ENCODE measurements at regions not wholly inside any gene's neighbourhood (a gene's known extent, or its start where the extent isn't known, plus 50 kb on each side); places are given as distances from the start of the nearest gene placed in this dataset.

DNA sequence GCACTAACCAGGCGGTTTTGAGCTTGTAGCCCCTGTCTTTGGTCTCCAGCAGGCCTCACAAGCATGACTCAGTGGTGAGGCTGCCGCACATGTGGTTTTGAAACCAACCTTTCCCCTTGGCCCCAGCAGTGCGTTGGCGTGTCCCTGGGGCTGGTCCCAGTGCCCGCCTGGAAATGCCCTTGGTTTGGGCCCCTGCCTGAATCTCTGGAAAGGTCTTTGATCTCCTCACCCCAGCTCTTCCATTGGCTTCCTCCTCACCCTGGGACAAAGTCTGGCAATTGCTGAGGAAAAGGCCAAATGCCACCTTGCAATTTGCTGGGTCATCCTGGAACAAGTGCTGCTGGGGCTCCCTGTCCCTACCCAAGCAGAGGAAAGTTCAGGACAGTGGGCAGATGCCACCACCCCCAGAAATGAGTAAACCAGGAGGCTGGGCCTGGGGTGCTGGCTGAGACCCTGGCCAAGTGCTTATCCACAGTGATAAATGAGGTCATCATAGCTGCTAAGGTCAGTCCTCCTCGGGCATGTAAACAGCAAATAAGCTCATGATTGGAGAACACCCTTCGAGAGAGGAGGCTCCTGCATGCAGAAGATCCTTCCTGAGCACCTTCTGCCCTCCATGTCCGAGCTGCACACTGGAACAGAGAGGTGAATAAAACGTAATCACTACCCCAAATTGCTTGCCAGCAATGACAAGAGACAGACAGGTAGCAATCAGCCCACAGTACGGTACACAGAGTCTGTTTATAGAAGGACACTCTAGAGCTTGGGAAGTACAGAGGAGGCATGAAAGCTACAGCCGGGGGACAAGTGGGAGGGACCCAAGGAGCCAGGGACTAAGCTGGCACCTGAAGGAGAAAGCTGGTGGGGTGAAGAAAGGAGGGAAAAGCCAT, 98.9 kb upstream of the CPEB4 start (continued):
- TF ChIP-seq, protein P1, sequence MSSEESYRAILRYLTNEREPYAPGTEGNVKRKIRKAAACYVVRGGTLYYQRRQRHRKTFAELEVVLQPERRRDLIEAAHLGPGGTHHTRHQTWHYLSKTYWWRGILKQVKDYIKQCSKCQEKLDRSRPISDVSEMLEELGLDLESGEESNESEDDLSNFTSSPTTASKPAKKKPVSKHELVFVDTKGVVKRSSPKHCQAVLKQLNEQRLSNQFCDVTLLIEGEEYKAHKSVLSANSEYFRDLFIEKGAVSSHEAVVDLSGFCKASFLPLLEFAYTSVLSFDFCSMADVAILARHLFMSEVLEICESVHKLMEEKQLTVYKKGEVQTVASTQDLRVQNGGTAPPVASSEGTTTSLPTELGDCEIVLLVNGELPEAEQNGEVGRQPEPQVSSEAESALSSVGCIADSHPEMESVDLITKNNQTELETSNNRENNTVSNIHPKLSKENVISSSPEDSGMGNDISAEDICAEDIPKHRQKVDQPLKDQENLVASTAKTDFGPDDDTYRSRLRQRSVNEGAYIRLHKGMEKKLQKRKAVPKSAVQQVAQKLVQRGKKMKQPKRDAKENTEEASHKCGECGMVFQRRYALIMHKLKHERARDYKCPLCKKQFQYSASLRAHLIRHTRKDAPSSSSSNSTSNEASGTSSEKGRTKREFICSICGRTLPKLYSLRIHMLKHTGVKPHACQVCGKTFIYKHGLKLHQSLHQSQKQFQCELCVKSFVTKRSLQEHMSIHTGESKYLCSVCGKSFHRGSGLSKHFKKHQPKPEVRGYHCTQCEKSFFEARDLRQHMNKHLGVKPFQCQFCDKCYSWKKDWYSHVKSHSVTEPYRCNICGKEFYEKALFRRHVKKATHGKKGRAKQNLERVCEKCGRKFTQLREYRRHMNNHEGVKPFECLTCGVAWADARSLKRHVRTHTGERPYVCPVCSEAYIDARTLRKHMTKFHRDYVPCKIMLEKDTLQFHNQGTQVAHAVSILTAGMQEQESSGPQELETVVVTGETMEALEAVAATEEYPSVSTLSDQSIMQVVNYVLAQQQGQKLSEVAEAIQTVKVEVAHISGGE (CRISPR knock-in tag; IDR thresholded peaks at IDR 0.05): no peak
- TF ChIP-seq, protein P2, sequence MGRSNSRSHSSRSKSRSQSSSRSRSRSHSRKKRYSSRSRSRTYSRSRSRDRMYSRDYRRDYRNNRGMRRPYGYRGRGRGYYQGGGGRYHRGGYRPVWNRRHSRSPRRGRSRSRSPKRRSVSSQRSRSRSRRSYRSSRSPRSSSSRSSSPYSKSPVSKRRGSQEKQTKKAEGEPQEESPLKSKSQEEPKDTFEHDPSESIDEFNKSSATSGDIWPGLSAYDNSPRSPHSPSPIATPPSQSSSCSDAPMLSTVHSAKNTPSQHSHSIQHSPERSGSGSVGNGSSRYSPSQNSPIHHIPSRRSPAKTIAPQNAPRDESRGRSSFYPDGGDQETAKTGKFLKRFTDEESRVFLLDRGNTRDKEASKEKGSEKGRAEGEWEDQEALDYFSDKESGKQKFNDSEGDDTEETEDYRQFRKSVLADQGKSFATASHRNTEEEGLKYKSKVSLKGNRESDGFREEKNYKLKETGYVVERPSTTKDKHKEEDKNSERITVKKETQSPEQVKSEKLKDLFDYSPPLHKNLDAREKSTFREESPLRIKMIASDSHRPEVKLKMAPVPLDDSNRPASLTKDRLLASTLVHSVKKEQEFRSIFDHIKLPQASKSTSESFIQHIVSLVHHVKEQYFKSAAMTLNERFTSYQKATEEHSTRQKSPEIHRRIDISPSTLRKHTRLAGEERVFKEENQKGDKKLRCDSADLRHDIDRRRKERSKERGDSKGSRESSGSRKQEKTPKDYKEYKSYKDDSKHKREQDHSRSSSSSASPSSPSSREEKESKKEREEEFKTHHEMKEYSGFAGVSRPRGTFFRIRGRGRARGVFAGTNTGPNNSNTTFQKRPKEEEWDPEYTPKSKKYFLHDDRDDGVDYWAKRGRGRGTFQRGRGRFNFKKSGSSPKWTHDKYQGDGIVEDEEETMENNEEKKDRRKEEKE (IDR thresholded peaks at IDR 0.05; ENCODE audit: borderline replicate concordance in 1 of 2, control insufficient read depth in 1 of 2, low read depth in 2 of 2, low read length in 1 of 2): no peak
- no peak for TF ChIP-seq HSF4 (CRISPR knock-in tag; IDR thresholded peaks at IDR 0.05; ENCODE audit: borderline replicate concordance)
- TF ChIP-seq, protein P3, sequence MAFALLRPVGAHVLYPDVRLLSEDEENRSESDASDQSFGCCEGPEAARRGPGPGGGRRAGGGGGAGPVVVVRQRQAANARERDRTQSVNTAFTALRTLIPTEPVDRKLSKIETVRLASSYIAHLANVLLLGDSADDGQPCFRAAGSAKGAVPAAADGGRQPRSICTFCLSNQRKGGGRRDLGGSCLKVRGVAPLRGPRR (CRISPR knock-in tag; IDR thresholded peaks at IDR 0.05): no peak
- TF ChIP-seq HEY1 (CRISPR knock-in tag; IDR thresholded peaks at IDR 0.05; ENCODE audit: borderline replicate concordance): no peak
- no peak for TF ChIP-seq TGIF2 (CRISPR knock-in tag; IDR thresholded peaks at IDR 0.05)
- TF ChIP-seq, protein P4, sequence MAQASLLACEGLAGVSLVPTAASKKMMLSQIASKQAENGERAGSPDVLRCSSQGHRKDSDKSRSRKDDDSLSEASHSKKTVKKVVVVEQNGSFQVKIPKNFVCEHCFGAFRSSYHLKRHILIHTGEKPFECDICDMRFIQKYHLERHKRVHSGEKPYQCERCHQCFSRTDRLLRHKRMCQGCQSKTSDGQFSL (CRISPR knock-in tag; IDR thresholded peaks at IDR 0.05): no peak
- TF ChIP-seq, protein P4 (tag; IDR thresholded peaks at IDR 0.05): no peak
- TF ChIP-seq HMG20B (CRISPR knock-in tag; IDR thresholded peaks at IDR 0.05): no peak
- no peak for TF ChIP-seq ZFP30 (CRISPR knock-in tag; IDR thresholded peaks at IDR 0.05; ENCODE audit: borderline replicate concordance)
- TF ChIP-seq CHD1 (IDR thresholded peaks at IDR 0.05; ENCODE audit: low read length): no peak
- TF ChIP-seq PHTF2 (CRISPR knock-in tag; IDR thresholded peaks at IDR 0.05): no peak
- TF ChIP-seq ARNT (IDR thresholded peaks at IDR 0.05): no peak
- TF ChIP-seq, protein P5, sequence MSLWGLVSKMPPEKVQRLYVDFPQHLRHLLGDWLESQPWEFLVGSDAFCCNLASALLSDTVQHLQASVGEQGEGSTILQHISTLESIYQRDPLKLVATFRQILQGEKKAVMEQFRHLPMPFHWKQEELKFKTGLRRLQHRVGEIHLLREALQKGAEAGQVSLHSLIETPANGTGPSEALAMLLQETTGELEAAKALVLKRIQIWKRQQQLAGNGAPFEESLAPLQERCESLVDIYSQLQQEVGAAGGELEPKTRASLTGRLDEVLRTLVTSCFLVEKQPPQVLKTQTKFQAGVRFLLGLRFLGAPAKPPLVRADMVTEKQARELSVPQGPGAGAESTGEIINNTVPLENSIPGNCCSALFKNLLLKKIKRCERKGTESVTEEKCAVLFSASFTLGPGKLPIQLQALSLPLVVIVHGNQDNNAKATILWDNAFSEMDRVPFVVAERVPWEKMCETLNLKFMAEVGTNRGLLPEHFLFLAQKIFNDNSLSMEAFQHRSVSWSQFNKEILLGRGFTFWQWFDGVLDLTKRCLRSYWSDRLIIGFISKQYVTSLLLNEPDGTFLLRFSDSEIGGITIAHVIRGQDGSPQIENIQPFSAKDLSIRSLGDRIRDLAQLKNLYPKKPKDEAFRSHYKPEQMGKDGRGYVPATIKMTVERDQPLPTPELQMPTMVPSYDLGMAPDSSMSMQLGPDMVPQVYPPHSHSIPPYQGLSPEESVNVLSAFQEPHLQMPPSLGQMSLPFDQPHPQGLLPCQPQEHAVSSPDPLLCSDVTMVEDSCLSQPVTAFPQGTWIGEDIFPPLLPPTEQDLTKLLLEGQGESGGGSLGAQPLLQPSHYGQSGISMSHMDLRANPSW (CRISPR knock-in tag; IDR thresholded peaks at IDR 0.05): no peak
- no peak for TF ChIP-seq CBX5 (IDR thresholded peaks at IDR 0.05; ENCODE audit: borderline replicate concordance, low read depth)

Measured in K562 (cell line).